ENCODE measurements at regions not wholly inside any gene's neighbourhood (a gene's known extent, or its start where the extent isn't known, plus 50 kb on each side); places are given as distances from the start of the nearest gene placed in this dataset.
"Not testable (repeated sequence)": the region's sequence is repeated elsewhere in the genome, so short reads cannot be mapped to it uniquely, and the experiment has no call there.

DNA sequence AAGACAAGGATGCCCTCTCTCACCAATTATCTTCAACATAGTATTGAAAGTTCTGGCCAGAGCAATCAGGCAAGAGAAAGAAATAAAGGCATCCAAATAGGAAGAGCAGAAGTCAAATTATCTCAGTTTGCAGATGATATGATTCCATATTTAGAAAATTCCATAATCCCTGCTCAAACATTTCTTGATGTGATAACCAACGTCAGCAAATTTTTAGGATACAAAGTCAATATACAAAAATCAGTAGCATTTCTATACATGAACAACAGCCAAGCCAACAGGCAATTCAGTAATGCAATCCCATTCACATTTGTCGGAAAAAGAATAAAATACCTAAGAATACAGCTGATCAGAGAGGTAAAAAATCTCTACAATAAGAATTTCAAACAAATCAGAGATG, 969.7 kb upstream of the USP15 start:
- Histone ChIP-seq H3K4me3 (no peak overlapping the region), H3K9me3 (peaks cover 0 to 43% (median 0%) of the 10 kb centered on the region in 4 donors), H3K27ac (no peak overlapping the region), H3K27me3 (no peaks in the 10 kb centered on the region), H3K4me1 (no peaks in the 10 kb centered on the region), H3K36me3 (no peaks in the 10 kb centered on the region)
- DNase-seq (ENCODE audit: low spot score in 2 of 2): no peak
- no peak for TF ChIP-seq POLR2A (IDR thresholded peaks at IDR 0.05)
- TF ChIP-seq EP300 (IDR thresholded peaks at IDR 0.05): no peak
- no peak for TF ChIP-seq CTCF (IDR thresholded peaks at IDR 0.05)
- WGBS, 2 donors: 85 to 87% methylated on average over 2 of the region's 2 CpGs

DNA sequence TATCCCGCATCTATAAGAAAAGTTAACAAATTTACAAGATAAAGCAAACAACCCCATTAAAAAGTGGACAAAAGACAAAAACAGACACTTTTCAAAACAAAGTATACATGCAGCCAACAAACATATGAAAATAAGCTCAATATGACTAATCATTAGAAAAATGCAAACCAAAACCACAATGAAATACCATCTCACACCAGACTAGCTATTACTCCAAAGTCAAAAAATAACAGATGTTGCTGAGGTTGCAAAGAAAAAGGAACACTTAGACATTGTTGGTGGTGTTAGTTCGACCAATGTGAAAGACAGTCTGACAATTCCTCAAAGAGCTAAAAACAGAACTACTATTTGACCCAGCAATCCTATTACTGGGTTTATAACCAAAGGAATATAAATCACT, 968.6 kb upstream of the USP15 start:
- no peaks in the 10 kb centered on the region for H3K27me3 ChIP-seq
- 76 to 85% methylated on average over 2 of the region's 2 CpGs for WGBS, 2 donors
- H3K4me1 ChIP-seq: no peaks in the 10 kb centered on the region
- no peak for DNase-seq (ENCODE audit: low spot score in 2 of 2)
- H3K27ac ChIP-seq: no peak overlapping the region
- H3K9me3 ChIP-seq: peaks cover 0 to 35% (median 0%) of the 10 kb centered on the region in 4 donors
- H3K36me3 ChIP-seq: no peaks in the 10 kb centered on the region
- TF ChIP-seq CTCF (IDR thresholded peaks at IDR 0.05): no peak
- TF ChIP-seq POLR2A (IDR thresholded peaks at IDR 0.05): no peak
- TF ChIP-seq EP300 (IDR thresholded peaks at IDR 0.05): no peak
- no peak overlapping the region for H3K4me3 ChIP-seq

- WGBS, 2 donors: 87 to 88% methylated on average over 12 to 13 of the region's 13 CpGs
- H3K4me3 ChIP-seq; DNase-seq (ENCODE audit: low spot score in 2 of 2); H3K4me1 ChIP-seq; H3K36me3 ChIP-seq; H3K27me3 ChIP-seq; H3K27ac ChIP-seq: not testable (repeated sequence)
- peaks cover 0 to 15% (median 0%) of the 10 kb centered on the region in 4 donors for H3K9me3 ChIP-seq
Measured at GRCh38 chr12:61294011-61294410, 966.2 kb upstream of the USP15 start.

DNA sequence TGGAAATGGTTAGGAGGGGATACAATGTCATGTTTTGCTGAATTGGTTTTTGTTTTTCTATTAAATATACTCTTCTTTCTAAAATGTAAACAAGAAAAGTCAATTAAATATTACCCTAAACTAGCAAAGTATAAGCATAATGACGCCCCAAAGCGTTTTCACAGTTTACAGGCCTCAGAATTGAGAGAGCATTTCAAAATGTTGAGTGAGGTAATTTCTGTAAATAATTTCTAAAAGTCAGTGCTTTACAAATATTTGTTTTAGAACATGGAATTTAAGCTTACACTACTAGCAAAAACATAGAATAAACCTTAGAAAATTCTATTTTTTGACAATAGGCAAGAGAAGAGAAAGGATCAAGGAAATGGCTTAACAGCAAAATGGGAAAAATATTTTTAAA, 958.4 kb upstream of the USP15 start:
- TF ChIP-seq CTCF (IDR thresholded peaks at IDR 0.05) (no peak), EP300 (IDR thresholded peaks at IDR 0.05) (no peak), POLR2A (IDR thresholded peaks at IDR 0.05) (no peak)

DNA sequence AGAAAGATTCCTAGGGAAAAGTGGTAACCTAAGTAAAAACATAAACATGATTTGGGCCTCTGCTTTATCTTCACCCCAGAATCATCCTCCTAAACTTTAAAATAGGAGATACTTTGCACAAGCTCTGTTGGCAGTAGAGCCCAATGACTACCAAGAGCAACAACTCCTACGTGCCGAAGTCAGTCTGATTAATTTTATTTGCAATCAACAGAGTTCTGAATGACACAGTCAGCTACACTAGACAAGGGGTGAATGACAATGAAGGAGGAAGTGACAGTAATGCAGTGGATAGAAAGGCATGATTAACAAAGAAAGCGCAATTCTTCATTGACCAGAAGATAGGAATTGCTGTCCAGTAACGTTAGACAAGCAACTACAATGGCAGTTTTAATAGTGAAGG, 957.9 kb upstream of the USP15 start:
- H3K4me1 ChIP-seq: no peaks in the 10 kb centered on the region
- WGBS, 2 donors: 76 to 79% methylated on average over 4 of the region's 4 CpGs
- no peak for DNase-seq (ENCODE audit: low spot score in 2 of 2)
- no peak overlapping the region for H3K4me3 ChIP-seq
- TF ChIP-seq POLR2A (IDR thresholded peaks at IDR 0.05): no peak
- no peak for TF ChIP-seq CTCF (IDR thresholded peaks at IDR 0.05)
- TF ChIP-seq EP300 (IDR thresholded peaks at IDR 0.05): no peak
- no peak overlapping the region for H3K27ac ChIP-seq
- no peaks in the 10 kb centered on the region for H3K27me3 ChIP-seq
- no peaks in the 10 kb centered on the region for H3K9me3 ChIP-seq
- no peaks in the 10 kb centered on the region for H3K36me3 ChIP-seq

More for the DNA sequence above, 958.4 kb upstream of the USP15 start:
- Histone ChIP-seq H3K27me3 (no peaks in the 10 kb centered on the region), H3K9me3 (no peaks in the 10 kb centered on the region), H3K27ac (no peak overlapping the region), H3K4me1 (no peaks in the 10 kb centered on the region), H3K36me3 (no peaks in the 10 kb centered on the region), H3K4me3 (no peak overlapping the region)
- 82 to 85% methylated on average over 2 of the region's 2 CpGs for WGBS, 2 donors
- no peak for DNase-seq (ENCODE audit: low spot score in 2 of 2)

- Histone ChIP-seq H3K27me3 (no peaks in the 10 kb centered on the region), H3K4me1 (no peaks in the 10 kb centered on the region), H3K9me3 (no peaks in the 10 kb centered on the region), H3K4me3 (no peak overlapping the region), H3K36me3 (no peaks in the 10 kb centered on the region), H3K27ac (no peak overlapping the region)
- no peak for DNase-seq (ENCODE audit: low spot score in 2 of 2)
- 69 to 86% methylated on average over 2 of the region's 2 CpGs for WGBS, 2 donors
- TF ChIP-seq POLR2A (IDR thresholded peaks at IDR 0.05) (no peak), CTCF (IDR thresholded peaks at IDR 0.05) (no peak), EP300 (IDR thresholded peaks at IDR 0.05) (no peak)
Measured at GRCh38 chr12:61308220-61308619, 952.0 kb upstream of the USP15 start.
